Omental fat pad (tissue), 3 donors: ENCODE measurements at regions not wholly inside any gene's neighbourhood (a gene's known extent, or its start where the extent isn't known, plus 50 kb on each side); places are given as distances from the start of the nearest gene placed in this dataset.

ENCODE experiments used
- ATAC-seq: fragments of 150-250 bp; one replicate; pipeline ENCODE4 v1.9.1; 2016; ENCODE audit warnings: mild to moderate bottlenecking, moderate library complexity; ENCODE audit not compliant: low FRiP score
- DNase-seq: peaks from one replicate; pipeline ENCODE4 v3.0.0-alpha.2; 2019; ENCODE audit warnings: low spot score
- TF ChIP-seq, protein P1 (sequence below), 3 donors: fragments of 450-650 bp; IDR thresholded peaks; one replicate each; pipeline ENCODE4 v1.5.1; 2016 to 2017; ENCODE audit warnings: antibody characterized with exemption in 3 of 3, mild to moderate bottlenecking in 3 of 3, moderate library complexity in 2 of 3

DNA sequence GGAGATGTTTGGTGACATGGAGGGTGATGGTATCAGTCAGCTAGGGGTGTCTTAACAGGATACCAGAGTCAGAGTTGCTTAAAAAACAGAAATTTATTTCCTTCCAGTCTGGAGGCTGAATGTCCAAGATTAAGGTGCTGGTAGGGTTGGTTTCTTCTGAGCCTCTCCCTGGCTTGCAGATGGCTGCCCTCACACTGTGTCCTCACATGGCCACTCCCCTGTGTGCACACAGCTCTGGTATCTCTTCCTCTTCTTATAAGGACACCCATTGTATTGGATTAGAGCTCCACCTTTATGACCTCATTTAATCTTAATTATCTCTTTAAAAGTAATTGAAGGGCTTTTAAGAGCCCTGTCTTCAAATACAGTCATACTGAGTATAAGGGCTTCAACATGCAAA is 431.8 kb upstream of the MMS22L start:
- DNase-seq (no peak), ATAC-seq (no peak)
- TF ChIP-seq, protein P1, sequence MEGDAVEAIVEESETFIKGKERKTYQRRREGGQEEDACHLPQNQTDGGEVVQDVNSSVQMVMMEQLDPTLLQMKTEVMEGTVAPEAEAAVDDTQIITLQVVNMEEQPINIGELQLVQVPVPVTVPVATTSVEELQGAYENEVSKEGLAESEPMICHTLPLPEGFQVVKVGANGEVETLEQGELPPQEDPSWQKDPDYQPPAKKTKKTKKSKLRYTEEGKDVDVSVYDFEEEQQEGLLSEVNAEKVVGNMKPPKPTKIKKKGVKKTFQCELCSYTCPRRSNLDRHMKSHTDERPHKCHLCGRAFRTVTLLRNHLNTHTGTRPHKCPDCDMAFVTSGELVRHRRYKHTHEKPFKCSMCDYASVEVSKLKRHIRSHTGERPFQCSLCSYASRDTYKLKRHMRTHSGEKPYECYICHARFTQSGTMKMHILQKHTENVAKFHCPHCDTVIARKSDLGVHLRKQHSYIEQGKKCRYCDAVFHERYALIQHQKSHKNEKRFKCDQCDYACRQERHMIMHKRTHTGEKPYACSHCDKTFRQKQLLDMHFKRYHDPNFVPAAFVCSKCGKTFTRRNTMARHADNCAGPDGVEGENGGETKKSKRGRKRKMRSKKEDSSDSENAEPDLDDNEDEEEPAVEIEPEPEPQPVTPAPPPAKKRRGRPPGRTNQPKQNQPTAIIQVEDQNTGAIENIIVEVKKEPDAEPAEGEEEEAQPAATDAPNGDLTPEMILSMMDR (IDR thresholded peaks at IDR 0.05), result no peak

DNA sequence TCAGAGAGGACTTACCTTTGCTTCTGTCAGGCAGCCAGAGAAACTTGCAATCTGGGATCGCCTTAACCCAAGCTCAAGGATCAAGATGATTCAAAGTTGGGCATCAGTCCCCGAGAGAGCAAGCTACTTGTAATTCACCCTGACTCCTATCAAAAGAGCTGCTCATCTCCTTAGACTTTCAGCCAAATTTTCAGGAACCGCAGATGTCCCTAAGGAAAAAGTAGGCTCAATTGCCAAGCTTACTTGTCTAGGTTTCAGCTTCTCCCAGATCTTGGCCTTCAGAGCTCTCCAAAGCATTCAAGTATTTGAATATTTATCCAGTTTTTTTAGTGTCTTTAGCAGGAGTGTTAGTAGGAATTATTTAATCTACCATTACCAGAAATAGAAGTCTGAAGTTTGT is 434.1 kb upstream of the MMS22L start:
- TF ChIP-seq, protein P1 (IDR thresholded peaks at IDR 0.05), result no peak
- DNase-seq, result no peak
- no peak for ATAC-seq

DNA sequence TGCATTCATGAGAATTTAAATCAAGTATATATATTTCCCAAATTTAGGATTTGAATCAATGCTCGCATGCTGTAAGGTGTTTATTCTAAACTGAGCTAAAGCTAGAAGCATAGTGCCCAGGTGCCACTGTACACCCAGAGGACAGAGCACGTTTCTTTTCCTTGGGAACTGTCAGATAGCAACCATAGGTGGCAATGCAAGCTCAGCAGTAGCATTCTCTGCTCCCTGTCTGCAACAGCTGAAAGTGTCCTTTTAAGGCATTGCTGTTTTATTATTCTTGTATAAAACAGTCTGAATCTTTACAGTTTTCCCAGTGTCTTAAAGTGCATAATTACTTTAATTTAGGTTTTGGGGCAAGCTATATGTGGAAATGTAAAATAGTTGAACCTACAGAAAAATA is 443.4 kb upstream of the MMS22L start:
- DNase-seq (no peak), ATAC-seq (no peak)
- TF ChIP-seq, protein P1 (IDR thresholded peaks at IDR 0.05), result no peak

DNA sequence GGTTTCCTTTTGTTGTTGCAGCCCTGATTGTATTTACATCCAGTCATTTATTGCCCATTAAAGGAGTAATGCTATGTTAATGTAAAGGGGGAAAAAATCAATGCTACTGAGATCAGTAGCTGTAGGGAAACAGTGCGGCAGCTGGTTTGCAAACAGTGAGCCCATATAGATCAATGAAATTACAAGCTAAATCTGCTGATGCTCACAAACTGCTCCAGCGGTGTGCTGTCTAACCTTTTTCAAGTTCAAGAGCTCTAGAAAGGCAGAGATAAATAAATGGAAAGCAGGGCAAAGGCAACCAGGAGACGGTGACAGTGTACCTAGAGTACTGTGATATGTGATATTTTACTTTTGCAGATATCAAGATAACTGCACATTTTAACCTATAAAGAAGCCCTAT is 449.0 kb upstream of the MMS22L start:
- TF ChIP-seq, protein P1 (IDR thresholded peaks at IDR 0.05), result no peak
- no peak for DNase-seq
- no peak for ATAC-seq

DNA sequence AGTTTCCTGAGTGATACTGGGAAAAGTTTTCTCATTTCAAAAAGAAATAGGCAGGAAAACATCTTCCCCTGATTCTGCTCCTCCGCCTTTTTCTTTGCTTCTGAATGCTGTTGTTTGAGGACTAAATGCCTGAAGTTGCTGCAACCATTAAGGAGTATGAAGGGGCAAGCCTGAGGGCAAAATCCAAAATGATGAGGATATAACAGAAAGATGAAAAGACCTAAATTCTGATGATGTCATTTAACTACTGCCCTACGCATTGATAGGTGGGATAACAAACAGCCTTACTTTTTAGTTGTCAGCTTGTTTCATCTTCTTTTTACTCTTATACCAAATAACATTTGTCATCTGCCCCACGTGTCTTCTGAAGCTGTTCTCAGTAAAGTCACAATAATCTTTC is 474.6 kb upstream of the MMS22L start:
- DNase-seq (no peak), ATAC-seq (no peak)
- TF ChIP-seq, protein P1 (IDR thresholded peaks at IDR 0.05), result no peak

DNA sequence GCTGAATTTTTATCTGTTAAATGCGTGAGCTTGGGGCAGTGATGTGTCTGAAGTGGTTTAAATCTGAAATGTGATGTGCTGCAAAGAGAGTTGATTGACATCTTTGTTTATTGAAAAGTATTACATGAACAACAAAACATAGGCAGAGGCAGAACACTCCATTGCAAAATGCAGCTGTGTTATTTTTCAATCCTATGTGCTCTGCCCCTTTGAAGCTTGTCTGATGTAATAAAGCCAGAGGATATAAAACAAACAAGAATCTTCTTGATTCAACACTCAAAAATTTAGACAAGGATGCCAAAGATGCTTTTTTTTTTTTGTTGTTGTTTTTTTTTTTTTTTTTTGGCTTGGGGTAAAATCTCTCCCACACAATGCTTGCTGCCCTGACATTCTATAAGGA is 482.4 kb upstream of the MMS22L start:
- DNase-seq (no peak), ATAC-seq (no peak)
- TF ChIP-seq, protein P1 (IDR thresholded peaks at IDR 0.05), result no peak

DNA sequence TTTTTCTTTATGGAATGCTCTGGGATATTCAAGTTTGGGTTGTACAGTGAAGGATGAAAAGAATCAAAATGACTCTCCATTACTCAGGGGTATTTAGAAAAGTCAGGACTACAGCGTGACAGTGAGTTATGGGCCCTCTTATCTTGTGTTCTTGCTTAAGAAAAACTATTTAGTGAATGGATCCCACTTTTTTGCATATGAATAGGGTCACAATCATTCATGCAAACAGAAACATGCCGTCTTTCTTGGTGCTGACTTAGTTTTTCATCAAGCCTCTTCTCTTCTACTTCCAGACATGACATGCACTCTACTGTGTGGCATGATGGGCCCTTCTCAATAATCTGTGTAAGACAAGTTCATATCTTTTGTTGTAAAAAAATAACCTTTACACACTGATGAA is 488.4 kb upstream of the MMS22L start:
- ATAC-seq (no peak), DNase-seq (no peak)
- TF ChIP-seq, protein P1 (IDR thresholded peaks at IDR 0.05), result no peak
